ENCODE measurements at regions not wholly inside any gene's neighbourhood (a gene's known extent, or its start where the extent isn't known, plus 50 kb on each side); places are given as distances from the start of the nearest gene placed in this dataset.

DNA sequence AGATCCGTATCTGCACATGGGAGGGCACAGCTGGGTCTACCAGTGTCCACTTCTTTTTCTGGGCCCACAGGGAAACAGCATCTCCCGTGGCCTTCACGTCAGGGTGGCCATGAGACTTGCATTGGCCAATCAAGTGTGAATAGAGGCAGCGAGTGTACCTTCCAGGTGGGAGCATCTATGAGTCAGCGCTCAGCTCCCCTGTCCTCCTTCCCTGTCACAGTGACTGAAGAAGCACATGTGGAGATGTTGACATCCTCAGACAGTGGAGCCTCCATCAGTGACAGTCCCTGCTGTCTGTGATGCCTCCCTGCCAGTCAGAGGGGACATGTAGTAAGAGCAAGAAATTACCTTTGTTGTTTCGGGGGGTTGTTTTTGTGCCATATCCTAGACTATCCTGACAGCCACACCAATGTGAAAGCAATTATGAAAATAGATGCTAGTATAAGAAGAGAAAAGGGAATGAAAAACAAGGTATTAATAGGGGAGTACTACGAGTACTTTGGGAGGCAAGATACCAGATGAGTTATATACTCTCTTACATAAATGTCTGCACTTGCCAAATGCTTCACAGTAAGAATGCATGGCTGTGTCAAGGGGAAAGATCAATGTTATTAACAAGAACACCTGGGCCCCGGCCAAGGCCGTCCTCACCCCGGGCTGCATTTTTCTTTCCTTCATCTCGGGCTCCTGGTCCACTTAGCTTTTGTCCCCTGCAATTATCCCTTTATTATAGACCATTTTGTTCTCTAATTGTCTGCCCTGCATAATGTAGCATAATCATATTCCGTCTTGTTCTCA is 86.0 kb downstream of the MATN1 start:
- DNase-seq, result no peak

DNA sequence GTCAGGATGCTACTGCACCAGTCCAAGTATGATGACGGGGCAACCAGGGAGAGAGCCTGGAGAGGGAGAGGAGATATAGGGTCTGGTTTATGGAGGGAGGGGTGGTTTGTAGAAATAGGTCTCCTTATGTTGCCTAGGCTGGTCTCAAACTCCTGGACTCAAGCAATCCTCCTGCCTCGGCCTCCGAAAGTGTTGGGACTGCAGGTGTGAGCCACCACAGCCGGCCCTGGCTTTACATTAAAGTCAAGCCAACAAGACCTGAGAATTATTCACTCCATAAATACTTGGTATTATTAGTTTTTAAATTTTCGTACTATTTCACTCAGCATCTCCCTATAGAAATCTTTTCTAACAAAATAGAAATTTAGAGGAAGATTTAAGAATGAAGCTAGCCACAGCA is 86.8 kb downstream of the MATN1 start:
- no peak for DNase-seq

DNA sequence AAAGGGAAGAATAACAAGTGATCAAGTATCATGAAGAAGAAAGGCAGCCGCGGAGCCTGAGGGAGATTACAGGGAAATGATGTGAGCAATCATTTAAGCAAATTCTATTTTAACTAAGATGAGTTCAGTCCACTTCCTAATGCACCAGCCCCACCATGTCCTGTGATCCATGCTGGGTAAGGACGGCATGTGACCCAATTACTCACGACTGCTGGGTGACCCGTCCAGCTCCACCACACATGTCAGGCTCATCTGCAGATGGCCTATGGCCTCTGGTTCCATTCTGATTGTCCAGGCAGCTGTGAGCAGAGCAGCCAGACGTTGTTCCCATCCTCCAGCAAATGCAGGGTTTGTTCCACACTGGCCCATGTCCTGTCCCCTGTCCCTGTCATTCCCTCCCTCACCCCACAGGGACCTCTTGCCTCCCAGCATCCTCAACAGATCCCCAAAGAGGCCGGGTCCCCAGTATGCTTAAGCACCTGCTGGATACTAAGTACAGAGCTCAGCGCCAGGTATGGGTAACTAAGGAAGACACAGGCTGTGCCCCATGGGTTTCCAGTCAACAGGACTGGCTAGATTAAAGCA is 87.9 kb downstream of the MATN1 start:
- no peak for DNase-seq

DNA sequence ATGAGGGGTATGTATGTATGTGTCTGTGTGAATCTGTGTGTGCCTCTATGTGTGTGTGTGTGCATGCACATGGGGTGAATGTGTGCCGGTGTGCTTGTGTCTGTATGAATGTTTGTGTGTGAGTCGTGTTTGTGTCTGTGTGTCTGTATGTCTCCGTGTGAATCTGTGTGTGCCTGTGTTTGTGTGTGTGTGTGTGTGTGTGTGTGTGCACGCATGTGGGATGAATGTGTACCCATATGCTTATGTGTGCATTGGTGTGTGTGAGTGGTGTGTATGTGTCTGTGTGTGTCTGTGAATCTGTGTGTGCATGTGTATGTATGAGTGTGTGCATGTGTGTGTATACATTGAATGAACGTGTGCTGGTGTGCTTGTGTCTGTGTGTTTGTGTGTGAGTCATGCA is 88.9 kb downstream of the MATN1 start:
- DNase-seq, result no peak

DNA sequence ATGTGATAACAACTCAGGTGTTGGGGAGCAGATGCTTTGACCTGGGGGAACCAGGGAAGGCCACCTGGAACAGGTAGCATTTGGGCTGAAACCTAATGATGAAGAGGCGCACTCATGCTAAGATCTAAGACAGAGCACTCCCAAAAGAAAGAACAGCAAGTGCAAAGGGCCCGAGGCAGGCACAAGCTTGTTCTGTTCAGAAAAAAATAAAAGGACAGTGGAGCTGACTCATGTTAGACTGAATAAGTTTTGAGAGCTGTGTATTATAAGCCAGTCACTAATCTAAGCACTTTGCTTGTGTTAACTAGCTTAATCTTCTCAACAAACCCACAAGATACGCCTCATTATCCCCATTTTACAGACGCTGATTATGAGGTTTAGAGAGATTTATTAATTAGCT is 90.1 kb downstream of the MATN1 start:
- DNase-seq, result no peak

DNA sequence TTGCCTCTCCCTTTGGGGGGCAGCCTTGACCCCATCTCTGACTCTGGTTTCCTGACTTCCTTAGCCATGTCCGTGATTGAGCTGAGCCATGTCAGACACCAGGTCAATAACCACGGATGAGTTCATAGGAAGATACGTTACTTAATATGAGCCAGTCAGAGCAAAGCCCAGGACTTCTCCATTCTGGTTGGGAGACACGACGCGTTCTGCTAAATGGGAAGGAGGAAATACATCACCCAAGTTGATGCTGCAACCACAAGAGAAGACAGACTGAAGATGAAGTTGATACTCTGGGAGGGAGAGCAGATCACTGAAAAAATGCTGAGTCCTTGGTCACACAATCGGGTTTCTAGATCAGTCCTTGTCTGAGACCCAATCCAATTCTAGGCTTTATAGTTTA is 90.9 kb downstream of the MATN1 start:
- no peak for DNase-seq

DNA sequence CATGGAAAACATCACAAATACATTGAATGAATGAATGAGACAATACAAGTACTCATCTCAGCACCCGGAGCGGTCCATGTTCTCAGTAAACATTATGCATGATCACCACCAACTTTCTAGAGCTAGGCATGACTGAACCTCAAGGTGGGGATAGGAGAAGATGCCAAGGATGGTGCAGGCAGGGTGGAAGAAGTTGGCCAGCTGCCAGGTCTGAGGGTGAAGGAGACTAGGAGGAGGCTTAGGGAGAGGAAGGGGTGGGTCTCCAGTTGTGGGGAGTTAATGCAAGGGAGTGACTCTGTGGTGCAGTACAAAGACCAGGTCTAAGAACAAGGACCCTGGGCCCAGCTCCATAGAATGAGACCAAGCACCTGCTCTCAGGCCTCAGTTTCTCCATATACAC is 91.7 kb downstream of the MATN1 start:
- no peak for DNase-seq

DNA sequence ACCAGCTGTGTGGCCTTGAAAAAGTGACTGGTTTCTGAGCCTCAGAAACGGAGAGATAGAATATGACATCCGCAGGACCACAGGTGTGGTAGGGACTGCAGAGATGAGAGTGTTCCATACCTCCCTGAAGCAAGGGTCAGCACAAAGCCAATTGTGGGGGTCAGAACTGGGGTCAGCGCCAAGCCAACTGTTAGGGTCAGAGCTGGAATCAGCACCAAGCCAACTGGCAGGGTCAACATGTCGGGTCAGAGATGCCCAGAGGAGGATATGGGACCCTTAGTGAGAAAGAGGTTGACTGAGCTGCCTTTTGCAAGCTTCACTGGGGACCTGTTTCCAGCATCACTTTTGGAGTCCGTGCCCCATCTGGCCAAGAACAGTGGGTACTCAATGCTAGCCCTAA is 93.9 kb downstream of the MATN1 start:
- DNase-seq, result no peak

DNA sequence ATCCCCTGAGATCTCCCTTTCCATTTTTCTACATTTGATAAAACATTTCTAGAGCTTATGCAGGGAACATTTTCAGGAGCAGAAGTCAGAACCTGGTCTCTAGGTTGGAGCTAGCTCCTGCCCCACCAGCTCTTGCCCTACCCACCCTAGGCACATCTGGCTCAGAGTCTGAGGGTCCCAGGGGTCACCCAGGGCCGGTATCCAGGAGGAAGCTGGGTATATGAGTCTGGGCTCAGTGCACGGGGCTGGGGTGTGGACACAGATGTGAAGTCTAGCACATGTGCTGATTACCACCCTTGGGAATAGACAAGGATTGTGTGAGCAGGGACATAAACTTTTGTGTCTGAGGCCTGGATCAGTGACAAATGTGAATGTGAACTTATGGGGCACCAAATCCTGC is 95.4 kb downstream of the MATN1 start:
- DNase-seq, result no peak

DNA sequence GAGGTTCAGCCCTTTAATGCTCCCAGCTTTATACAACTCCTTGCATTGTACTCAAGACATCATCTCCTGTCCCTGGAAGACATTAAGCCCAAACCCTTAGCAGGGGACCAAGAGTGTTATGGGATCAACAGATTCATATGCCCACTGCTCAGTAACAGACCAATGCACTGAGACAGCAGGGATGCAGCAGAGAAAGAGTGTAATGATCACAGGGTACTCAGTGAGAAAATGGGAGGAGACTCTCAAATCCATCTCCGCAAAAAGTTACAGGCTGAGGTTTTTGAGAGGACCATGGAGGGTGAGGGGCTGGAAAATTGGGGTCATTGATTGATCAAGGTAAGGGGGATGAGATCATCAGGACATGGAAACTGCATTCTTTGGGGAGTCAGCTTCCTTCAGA is 96.2 kb downstream of the MATN1 start:
- no peak for DNase-seq

DNA sequence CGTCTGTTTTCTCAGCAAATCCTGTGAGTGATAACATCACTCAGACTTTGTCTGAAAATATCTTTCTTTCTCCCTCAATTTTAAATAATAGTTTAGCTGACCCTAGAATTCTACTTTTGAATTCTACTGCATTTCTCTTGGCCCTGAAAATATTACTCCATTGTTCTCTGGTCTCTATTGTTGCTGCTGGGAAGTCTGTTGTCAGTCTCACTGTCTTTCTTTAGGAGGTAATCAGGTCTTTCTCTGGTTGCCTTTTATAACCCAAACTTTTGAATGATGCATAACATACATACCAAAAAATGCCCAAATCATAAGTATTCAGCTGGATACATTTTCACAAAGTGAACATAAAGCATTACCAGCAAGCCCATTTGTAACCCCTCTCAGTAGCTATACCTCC is 100.0 kb downstream of the MATN1 start:
- DNase-seq, result no peak

DNA sequence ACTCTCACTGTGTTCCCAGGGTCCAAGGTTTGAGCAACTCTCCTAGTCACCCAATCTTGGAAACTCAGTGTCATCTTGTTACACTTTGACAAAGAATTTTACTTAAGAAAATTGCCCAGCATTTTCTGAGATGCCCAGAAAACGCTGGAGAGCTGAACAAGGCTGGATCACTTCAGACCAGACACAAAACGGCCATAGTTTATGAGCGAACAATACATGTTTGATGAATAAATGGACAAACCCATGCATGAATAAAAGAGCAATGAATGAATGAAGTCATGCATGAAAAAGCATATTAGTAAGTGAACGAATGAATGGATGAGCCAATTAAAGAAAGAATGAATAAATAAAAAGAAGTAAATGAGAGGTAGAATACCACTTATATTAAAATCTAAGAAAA is 103.8 kb downstream of the MATN1 start:
- no peak for DNase-seq

DNA sequence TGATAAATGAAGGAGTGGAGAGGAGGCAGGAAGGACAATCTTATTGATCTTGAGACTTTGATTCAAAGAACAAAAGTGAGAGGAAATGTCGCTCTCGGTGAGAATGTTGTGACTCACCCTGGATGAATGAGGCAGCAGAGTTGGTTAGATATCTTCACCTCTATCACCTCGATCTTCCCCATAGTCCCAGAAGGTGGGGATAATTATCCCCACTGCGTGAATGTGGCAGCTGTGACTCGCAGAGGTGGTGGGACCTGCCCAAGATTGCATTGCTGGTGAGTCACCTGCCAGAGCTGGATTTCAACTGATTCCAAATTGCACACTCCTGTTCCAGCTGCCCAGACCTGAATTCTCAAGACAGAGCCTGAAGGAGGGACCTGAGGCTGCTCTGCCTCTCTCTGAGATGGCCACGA is 105.0 kb downstream of the MATN1 start:
- DNase-seq, result no peak

DNA sequence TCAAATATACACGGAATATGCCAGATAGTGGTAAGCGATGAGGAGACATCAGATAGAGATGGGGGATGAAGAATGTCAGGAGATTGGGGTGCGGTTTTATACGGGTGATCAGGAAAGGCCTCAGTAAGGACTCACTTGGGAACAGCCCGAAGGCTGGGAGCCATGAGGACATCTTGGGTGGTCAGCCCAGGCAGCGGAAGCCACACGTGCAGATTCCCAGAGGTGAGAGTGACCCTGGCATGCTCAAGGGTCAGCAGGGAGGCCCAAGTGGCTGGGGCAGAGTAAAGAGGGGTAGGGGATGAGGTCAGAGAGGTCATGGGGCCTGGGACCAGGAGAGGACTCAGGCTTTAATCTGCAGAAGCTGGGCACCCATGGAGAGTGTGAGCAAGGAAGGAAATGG is 106.6 kb downstream of the MATN1 start:
- no peak for DNase-seq

DNA sequence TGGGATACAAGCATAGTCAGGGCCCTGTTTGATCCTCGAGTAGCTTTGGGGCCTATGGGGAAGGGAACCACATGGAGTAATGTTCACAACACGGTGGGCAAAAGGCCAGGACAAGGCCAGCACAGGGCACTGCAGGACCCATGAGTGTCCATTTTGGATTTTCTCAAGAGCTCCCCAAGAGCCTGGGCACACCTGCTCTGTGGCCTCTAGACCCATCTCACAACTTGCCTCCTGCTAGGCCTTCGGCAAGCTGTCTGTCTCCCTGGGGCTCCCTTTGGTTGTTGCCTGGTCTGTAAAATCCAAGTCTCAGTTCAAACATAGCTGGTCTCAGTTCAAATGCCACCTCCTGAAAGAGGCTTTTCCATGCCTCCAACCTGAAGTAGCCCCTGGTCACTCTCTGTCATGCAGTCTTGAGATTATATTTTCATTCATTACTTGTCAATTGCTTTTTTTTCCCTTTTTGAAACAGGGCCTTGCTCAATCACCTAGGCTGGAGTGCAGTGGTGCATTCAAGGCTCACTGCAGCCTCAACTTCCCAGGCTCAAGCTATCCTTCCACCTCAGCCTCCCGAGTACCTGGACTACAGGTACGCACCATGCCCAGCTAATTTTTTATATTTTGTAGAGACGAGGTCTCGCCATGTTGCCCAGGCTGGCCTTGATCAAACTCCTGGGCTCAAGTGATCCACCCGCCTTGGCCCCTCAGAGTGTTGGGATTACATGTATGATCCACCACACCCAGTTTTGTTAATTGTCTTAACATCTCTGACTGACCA is 107.4 kb downstream of the MATN1 start:
- no peak for DNase-seq

DNA sequence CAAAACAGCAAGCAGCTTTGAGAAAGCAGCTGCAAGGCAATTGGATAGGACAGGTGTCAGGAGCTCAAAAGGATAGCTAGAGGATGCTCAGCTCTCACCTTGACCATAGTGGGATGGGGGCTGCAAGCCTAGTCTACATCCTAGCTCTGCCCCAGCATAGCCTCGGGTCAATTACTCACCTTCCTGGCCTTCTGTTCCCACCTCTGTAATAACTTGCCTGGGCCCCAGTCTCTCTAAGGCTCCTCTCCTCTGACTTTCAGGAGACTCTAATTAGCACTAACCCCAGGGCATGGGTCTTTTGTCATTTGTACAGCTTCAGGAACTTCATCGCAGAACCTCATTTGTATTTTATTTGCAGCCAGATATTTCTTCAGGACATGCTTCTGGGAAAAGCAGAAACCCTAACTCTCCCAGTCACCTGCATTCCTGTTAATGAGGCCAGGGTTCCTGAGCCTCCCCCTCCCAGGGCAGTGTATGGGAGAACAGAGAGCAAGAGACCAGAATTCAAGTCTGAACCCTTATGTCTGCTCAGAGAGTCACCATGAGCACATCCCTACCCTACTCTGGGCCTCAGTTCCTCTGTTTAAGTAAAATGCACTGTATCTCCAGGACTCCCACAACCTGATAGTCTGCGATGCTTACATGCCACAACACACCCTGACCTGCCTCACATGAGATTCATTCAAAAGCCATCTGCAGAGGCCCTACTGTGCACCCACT is 108.1 kb downstream of the MATN1 start:
- DNase-seq, result no peak

DNA sequence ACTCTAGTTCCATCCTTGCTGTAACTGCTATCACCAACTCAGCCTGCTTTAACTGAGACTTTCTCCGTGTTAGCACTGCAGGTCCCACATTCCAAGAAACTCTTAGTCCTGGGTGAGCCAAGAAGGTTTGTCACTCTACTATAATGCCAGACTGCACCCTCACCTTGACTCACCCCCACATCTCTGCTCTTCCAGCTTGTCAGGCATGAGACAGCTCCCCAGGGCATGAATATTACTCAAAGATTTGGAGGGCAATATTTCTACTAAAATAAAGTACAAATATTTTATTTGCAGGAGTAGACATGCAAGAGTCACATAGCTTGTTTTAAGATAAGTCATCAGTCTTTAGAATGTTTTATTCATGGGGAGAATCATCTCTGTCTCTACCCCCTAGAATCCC is 110.2 kb downstream of the MATN1 start:
- DNase-seq, result no peak

DNA sequence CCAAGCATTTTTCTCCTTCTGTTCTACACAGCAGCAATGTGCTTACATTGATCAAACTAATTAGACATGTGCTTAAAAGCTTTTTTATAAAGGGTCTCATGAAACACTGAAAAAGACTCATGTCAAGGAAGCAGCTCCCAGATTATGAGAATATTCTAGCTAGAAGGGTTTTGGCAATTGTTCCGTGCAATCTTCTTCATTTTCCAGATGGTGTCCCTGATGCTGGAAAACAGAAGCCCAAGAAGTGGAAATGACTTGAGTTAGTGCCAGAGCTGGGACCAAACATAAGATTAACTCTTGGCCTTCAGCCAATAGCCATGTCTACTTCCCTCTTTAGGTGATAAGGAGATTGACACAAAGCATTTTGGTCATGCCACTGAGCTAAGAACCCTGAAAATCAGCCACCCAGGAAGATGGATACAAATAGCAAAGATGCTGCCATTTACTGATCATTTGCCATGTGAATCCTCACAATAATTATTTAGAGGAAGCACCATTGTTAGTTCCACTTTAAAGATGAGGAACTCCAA is 110.8 kb downstream of the MATN1 start:
- DNase-seq, result no peak

DNA sequence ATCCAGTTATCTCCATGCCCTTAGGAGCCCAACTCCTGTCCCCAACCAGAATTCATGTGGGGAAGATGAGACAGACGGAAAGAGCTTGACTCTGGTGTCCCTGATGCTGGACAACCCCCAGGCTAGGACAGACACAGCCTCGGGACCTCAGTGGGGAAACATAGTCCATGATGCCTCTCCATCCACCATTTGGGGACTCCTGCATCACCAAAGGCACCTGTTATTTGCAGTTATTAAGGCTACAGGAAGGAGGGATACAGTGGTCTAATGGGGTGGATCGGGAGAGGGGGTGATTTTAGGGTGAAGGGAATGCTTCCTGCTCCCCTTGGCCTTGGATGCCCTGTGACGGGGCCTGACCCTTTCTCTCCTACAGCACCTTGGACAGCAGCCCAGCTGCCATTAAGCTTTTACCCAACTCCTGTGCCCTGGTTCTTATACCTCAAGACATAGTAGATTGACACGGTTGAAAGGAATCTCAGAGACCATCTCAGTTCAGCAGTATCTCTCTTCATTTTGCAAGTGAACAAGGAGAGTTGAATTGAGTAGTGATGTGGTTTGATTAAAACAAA is 111.6 kb downstream of the MATN1 start:
- no peak for DNase-seq

DNA sequence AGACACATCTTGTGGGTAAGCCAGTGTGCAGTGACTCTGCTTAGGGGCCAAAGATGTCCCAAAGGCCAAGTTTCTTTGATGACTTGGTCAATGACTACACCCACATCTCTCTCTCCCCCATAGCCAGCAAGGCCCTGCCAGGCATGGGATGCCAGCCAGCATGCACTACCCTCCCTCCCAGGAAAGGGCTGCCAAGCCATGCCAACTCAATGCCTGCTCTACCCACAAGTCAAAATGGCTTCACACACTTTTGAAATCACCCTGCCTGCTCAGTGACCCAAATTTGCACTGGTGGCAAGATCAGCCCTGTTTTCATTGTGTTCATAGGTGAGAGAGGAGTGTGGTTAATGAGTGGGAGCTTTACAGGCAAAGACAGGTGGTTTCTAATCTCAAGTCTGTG is 112.5 kb downstream of the MATN1 start:
- no peak for DNase-seq

DNA sequence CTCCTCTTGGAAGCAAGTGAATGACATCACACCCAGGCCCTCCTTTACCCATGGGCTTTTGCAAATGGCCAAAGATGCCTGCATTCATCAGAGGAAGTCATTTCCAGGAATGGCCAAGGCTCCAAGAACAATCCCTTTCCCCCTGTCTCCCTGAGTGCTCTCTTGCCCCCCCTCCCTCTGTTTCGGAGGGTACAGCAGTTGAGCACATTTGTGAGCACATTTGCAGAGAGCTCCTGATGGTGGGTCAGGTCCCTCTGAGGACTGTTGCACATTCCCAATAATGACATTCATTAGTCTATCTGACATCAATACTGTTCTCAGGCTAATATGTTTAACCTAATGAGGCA is 113.4 kb downstream of the MATN1 start:
- DNase-seq, result no peak

DNA sequence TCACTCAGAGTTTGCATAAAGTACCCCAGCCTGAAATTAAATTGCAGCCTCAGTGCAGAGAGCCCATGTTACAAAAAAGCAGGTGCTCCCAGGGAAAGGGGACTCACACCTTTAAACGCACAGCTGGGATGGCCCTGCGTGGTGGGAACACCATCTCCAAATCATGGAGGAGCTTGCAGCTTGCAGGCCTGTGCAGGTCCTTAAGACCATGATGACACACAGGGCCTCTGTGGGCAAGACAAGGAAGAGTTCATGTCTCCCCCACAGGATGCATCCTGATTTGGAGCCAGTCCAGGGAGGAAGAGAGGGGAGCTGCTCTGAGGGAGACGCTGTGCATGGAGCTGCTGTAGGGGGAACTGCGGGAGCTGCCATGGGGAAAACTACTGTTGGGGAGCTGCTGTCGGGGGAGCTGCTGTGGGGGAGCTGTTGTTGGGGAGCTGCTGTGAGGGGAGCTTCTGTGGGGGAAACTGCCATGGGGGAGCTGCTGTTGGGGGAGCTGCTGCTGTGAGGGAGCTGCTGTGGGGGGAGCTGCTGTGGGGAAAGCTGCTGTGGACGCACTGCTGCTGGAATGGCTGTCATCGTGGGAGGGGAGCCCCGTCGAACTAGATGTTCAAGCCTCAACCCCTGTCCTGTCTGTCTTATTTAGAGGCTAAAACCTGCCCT is 113.9 kb downstream of the MATN1 start:
- DNase-seq, result no peak

DNA sequence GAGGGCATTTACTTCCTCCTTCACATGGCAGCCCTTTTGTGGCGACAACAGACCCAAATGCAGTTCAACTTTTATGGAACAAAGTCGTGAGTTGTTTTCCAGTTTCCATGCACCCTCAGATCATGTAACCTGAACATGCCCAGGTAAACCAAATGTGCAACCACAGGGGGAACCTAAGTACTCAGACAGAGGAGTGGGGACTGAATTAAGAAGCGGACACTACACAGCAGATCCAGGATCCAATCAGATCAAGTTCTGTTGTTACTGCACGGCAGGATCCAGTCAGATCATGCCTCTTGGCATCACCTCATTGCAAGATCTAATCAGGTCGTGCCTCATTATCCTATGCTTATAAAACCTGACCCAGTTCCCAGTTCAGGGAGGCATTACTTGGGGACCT is 115.7 kb downstream of the MATN1 start:
- no peak for DNase-seq
